ENCODE measurements at regions not wholly inside any gene's neighbourhood (a gene's known extent, or its start where the extent isn't known, plus 50 kb on each side); places are given as distances from the start of the nearest gene placed in this dataset.

DNA sequence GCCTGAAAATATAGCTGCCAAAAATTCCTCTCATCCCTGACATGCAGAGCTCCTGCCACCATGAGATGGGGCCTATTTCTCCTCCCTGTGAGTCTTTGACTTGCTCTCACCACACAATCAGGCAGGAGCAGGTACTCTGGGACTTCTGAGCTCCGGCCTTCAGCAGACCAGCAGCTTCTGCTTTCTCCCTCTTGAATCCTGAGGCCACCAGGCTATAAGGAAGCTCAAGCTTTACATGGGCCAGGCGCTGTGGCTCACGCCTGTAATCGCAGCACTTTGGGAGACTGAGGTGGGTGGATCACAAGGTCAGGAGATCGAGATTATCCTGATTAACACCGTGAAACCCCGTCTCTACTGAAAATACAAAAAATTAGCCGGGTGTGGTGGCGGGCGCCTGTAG lies 238.7 kb upstream of the RREB1 start:
- 94 to 96% (median 95%) methylated on average over 10 of the region's 10 CpGs for WGBS, 4 donors
- DNase-seq (no peak), ATAC-seq (no peak)
- peaks cover 0 to 28% (median 0%) of the 10 kb centered on the region in 12 donors for H3K4me1 ChIP-seq
- no peak overlapping the region for H3K27ac ChIP-seq
- no peaks in the 10 kb centered on the region for H3K27me3 ChIP-seq
- intact Hi-C loops (cut with DNase I), result no loop called here
- H3K9me3 ChIP-seq, result peaks cover 0 to 7% (median 0%) of the 10 kb centered on the region in 12 donors
- H3K4me3 ChIP-seq, result no peak overlapping the region
- no peaks in the 10 kb centered on the region for H3K36me3 ChIP-seq
- TF ChIP-seq, protein P1, sequence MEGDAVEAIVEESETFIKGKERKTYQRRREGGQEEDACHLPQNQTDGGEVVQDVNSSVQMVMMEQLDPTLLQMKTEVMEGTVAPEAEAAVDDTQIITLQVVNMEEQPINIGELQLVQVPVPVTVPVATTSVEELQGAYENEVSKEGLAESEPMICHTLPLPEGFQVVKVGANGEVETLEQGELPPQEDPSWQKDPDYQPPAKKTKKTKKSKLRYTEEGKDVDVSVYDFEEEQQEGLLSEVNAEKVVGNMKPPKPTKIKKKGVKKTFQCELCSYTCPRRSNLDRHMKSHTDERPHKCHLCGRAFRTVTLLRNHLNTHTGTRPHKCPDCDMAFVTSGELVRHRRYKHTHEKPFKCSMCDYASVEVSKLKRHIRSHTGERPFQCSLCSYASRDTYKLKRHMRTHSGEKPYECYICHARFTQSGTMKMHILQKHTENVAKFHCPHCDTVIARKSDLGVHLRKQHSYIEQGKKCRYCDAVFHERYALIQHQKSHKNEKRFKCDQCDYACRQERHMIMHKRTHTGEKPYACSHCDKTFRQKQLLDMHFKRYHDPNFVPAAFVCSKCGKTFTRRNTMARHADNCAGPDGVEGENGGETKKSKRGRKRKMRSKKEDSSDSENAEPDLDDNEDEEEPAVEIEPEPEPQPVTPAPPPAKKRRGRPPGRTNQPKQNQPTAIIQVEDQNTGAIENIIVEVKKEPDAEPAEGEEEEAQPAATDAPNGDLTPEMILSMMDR (IDR thresholded peaks at IDR 0.05), result no peak
- no peak for TF ChIP-seq POLR2A (IDR thresholded peaks at IDR 0.05)

DNA sequence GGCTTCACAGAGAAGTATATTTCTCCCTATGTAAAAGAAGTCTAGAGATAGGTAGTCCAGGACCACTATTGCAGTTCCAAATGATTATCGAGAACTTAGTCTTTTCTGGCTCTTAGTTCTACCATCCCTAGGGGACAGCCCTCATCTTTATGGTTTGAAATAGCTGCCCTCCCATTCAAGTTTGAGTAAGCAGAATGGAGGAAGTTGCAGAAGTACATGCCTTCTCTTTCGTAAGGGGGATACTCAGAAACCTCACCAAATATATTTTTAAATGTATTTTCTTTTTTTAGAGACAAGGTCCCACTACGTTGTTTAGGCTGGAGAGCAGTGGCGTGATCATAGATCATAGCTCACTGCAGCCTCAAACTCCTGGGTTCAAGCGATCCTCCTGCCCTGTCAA lies 236.8 kb upstream of the RREB1 start:
- Histone ChIP-seq H3K27ac (no peak overlapping the region), H3K4me1 (peaks cover 0 to 27% (median 0%) of the 10 kb centered on the region in 12 donors), H3K27me3 (no peaks in the 10 kb centered on the region), H3K4me3 (no peak overlapping the region), H3K9me3 (peaks cover 0 to 7% (median 0%) of the 10 kb centered on the region in 12 donors), H3K36me3 (no peaks in the 10 kb centered on the region)
- intact Hi-C loops (cut with DNase I), result no loop called here
- WGBS, 4 donors, result 85 to 92% (median 91%) methylated on average over 5 of the region's 5 CpGs
- TF ChIP-seq POLR2A (IDR thresholded peaks at IDR 0.05), result no peak
- TF ChIP-seq, protein P1 (IDR thresholded peaks at IDR 0.05), result no peak
- ATAC-seq (no peak), DNase-seq (no peak)

DNA sequence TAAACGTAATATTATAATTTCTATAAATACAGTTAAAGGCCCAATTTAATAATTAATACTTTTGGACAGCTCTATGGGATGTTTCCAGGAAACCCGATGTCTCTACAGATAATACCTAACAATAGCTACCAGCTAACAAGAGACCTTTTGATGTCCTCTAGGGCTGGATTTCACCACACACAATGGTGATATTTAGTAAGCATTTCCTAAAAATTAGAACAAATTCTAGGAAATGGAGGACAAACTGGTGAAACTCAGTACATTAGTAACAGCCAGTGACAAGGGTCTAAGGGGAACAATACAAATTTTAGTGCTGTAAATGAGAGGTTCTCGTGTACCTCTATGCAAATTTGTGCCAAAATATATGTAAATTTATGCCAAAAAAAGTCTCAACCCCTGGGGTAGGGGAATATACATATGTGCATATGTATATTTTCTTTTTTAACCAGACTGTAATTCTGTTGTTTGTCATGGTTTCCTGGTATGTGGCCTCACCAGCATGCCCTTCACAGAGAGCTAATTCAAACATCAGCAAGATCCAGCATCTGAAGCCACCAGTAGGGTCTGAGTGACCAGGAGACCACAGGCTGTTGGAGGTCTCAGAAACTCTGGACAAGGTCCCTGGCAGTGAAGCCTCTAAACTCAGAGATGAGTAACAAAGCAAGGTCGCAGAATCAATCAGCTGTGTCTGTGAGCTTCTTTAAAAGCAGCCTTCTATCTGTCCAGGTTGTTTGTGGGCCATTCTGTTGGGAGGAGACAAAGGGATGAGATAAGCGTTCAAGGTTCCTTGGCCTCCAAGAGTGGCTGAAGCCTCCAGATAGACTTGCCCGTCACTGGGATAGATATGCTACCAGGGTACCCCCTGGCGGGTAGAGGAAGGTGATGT lies 235.1 kb upstream of the RREB1 start:
- ATAC-seq, result no peak

DNA sequence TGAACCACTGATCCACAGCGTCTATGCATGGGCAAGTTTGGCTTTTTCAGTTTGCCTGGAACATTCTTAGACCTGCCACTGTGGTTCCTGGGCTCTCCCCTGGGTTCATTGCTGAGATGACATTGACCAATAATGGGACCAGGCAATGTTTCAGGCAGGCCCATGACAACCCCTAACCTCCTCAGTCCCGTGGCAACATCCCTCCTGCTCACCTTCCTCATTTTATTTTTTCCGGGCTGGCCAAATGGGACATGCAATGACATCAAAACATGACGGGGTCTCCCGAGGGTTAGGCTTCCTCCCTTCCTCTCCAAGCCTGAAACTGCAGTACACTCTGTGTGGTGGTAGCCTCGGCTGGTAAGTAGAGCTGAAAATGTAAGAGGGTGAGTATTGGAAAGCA lies 234.0 kb upstream of the RREB1 start:
- intact Hi-C loops (cut with DNase I), result no loop called here
- TF ChIP-seq, protein P1 (IDR thresholded peaks at IDR 0.05), result no peak
- TF ChIP-seq POLR2A (IDR thresholded peaks at IDR 0.05), result no peak
- H3K4me1 ChIP-seq, result peaks cover 0 to 31% (median 0%) of the 10 kb centered on the region in 12 donors
- no peak for ATAC-seq
- 67 to 77% (median 71%) methylated on average over 6 of the region's 6 CpGs for WGBS, 4 donors
- no peak for DNase-seq
- H3K36me3 ChIP-seq, result no peaks in the 10 kb centered on the region
- H3K9me3 ChIP-seq, result peaks cover 0 to 7% (median 0%) of the 10 kb centered on the region in 12 donors
- H3K27ac ChIP-seq, result peak overlapping the region in 1 of 12 donors; percentile 13
- H3K27me3 ChIP-seq, result no peaks in the 10 kb centered on the region
- H3K4me3 ChIP-seq, result no peak overlapping the region

More for the DNA sequence above, 235.1 kb upstream of the RREB1 start:
- DNase-seq, result no peak
- intact Hi-C loops (cut with DNase I), result no loop called here
- peaks cover 0 to 7% (median 0%) of the 10 kb centered on the region in 12 donors for H3K9me3 ChIP-seq
- no peak overlapping the region for H3K4me3 ChIP-seq
- no peak for TF ChIP-seq POLR2A (IDR thresholded peaks at IDR 0.05)
- TF ChIP-seq, protein P1 (IDR thresholded peaks at IDR 0.05), result no peak
- H3K27me3 ChIP-seq, result no peaks in the 10 kb centered on the region
- WGBS, 4 donors, result 80 to 89% (median 85%) methylated on average over 7 of the region's 7 CpGs
- H3K4me1 ChIP-seq, result peaks cover 0 to 27% (median 0%) of the 10 kb centered on the region in 12 donors
- H3K36me3 ChIP-seq, result no peaks in the 10 kb centered on the region
- H3K27ac ChIP-seq, result no peak overlapping the region

All from heart left ventricle (tissue), 16 donors.